Prostate gland (tissue), 2 donors: ENCODE measurements at regions not wholly inside any gene's neighbourhood (a gene's known extent, or its start where the extent isn't known, plus 50 kb on each side); places are given as distances from the start of the nearest gene placed in this dataset.

ENCODE experiments used
- CTCF ChIP-seq, 4 experiments: fragments of 200-600 bp in 2 of 4; fragments of 450-650 bp in 2 of 4; sonication (generic) in 2 of 4; IDR thresholded peaks; 1 replicate in 3 of 4; 2 replicates in 1 of 4; pipeline ENCODE4 v1.5.1; 2016 to 2019; ENCODE audit warnings: antibody characterized with exemption in 4 of 4, mild to moderate bottlenecking in 2 of 4, moderate library complexity in 2 of 4
- POLR2A ChIP-seq: fragments of 450-650 bp; IDR thresholded peaks from one replicate; pipeline ENCODE4 v1.6.1; 2016; ENCODE audit warnings: antibody characterized with exemption, mild to moderate bottlenecking

GRCh38 chr5:147113967-147114366, 120.9 kb upstream of the STK32A start:
- TF ChIP-seq CTCF (IDR thresholded peaks at IDR 0.05) (no peak), POLR2A (no peak)
